NCI-H526 (cell line): ENCODE measurements at regions not wholly inside any gene's neighbourhood (a gene's known extent, or its start where the extent isn't known, plus 50 kb on each side); places are given as distances from the start of the nearest gene placed in this dataset.

ENCODE experiments used
- DNase-seq, 2 experiments: peaks; one replicate each; lab custom pipeline; 2025; lab: John Stamatoyannopoulos, UW

- DNase-seq: no peak
Observed at GRCh38 chr1:172887162-172887561, 163.6 kb downstream of the TNFSF18 start.

- no peak for DNase-seq
Observed at GRCh38 chr1:172893146-172893841, 157.4 kb downstream of the TNFSF18 start.

GRCh38 chr1:172894349-172895049 is 156.2 kb downstream of the TNFSF18 start:
- DNase-seq: no peak

- DNase-seq: peak in 1 of 2 experiments; percentile 24
Observed at GRCh38 chr1:172895050-172895460, 155.7 kb downstream of the TNFSF18 start.

DNA sequence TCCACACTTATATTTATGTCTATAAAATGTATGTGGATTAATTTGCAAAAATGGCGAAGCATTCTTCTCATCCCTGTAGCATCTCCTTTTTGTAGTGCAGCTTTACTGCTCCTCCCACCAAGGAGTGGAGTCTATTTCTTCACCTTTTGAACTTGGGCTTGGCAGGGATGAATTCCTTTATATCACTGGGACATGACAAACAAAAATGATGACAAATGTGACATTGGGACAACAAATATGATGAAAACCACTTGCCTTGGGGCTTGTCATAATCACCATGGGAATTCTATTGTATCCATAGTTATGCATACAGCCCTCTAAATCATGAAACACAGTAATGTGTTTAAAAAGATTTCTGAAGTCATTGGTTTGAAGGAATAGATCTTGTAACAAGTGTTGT is 155.0 kb downstream of the TNFSF18 start:
- no peak for DNase-seq

DNA sequence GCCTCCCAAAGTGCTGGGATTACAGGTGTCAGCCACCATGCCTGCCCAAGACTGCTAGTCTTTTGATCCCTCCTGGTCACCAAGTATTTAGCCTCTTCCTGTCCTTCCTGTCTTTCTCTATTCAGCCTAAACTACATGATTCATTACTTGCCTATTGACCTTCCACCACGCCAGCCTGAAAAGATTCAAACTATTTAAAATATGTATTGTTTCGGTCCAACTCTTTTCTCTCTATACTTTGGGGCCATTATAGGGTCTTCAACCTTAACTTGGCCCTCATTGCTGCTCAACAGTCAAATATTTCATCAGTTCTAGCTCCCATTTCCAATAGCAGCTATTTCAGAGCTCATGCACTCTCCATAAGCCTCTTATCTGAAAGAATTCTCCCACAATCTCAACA is 153.0 kb downstream of the TNFSF18 start:
- DNase-seq: no peak

GRCh38 chr1:172898866-172899265 is 151.9 kb downstream of the TNFSF18 start:
- DNase-seq: no peak

- DNase-seq: no peak
Observed at GRCh38 chr1:172900376-172900997, 150.3 kb downstream of the TNFSF18 start.

DNA sequence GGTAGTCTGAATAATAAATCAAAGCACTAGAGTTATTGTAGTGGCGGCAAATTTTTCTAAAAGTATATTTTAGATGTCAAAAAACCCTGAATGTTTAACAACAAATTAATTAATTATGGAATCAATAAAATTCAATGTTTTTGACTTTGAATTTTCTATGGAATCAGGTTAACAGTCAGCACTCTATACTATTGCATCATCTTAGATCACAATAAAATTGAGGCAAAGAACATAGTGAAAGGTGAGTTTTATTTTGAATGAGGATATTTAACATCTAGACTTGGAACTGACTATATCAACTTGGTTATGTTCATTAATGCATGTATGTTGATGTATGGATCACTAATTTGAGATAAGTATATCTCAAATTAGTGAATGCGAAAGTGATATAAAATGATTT is 148.5 kb downstream of the TNFSF18 start:
- DNase-seq: no peak

DNA sequence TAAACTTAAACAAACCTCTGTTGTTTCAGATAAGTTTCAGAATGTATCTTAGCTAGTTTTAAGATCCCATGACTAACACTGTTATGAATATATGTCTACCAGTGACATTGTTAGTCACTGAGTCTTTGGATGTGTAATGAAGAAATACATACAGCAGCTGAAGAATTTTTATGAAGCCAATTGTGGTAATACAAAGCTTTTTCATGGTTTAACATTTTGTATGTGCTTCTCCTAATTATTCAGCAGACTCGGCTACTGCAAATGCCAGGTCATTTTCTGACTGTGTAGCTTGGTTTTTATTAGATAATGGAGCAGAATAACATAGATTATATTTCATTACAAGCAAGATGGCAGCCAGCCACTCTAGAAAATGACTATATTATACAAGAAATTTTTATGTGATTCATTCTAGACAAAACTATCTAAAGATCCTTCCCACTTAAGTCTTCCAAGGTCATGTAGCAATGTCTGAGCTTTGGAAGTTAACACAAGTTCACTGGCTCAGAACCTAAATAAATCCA is 147.8 kb downstream of the TNFSF18 start:
- no peak for DNase-seq

DNA sequence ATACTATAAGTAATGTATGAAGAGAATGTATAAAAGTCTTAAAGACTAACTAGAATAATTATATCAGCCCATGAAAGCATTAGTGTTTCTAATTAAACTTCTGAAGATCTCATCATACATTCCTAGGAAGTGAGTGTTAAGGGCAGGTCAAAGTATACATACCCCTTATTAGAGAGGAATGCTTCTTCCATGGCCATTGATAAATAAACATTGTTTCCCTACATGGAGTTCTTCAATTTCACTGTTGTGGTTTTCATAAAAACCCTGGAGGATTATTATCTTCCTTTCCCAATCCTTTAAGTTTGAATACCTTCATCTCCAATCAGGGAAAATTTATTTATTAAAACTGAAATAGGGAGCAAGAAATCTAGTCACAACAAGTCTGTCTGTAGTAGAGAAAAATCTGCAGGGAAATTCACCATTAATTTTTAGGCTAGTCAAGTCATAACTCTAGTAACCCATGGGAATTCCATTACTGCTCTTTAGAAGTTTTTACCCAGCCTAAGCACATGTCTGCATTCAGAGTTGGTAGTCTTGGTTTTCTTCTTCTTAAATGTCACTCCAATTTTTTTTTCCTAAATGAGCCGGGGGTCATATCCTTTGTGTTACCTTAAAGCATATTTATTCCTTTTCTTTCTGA is 147.0 kb downstream of the TNFSF18 start:
- DNase-seq: no peak

DNA sequence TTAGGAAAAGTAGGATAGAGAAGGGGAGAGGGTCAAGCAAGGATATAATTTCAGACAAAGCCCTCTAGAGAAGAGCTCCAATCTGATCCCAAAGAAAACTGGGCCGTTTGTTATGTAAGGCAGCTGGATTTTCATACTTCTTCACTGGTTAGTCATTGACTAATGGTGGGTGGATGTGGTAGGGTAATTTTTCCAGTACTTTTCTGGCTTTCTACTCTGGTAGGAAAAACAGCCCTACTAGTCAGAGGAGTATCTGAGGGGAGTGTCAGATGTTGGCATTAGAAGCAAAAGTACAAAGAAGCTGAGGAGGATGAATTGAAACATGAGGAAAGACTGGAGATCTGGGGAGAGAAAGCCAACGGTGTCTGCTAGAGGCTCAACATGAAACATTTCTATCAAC is 145.3 kb downstream of the TNFSF18 start:
- no peak for DNase-seq

- DNase-seq: no peak
Observed at GRCh38 chr1:172906778-172907592, 143.8 kb downstream of the TNFSF18 start.

DNA sequence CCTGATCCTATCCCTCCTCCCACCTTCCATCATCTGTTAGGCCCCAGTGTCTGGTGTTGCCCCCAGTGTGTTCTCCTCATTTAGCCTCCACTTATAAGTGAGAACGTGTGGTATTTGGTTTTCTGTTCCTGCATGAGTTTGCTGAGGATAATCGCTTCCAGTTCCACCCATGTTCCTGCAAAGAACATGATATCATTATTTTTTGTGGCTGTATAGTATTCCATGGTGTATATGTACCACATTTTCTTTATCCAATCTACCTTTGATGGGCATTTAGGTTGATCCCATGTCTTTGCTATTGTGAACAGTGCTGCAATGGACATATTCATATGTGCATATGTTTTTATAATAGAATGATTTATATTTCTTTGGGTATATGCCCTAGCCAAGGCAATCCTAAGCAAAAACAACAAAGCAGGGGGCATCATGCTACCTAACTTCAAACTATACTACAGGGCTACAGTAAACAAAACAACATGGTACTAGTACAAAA is 142.9 kb downstream of the TNFSF18 start:
- no peak for DNase-seq

DNA sequence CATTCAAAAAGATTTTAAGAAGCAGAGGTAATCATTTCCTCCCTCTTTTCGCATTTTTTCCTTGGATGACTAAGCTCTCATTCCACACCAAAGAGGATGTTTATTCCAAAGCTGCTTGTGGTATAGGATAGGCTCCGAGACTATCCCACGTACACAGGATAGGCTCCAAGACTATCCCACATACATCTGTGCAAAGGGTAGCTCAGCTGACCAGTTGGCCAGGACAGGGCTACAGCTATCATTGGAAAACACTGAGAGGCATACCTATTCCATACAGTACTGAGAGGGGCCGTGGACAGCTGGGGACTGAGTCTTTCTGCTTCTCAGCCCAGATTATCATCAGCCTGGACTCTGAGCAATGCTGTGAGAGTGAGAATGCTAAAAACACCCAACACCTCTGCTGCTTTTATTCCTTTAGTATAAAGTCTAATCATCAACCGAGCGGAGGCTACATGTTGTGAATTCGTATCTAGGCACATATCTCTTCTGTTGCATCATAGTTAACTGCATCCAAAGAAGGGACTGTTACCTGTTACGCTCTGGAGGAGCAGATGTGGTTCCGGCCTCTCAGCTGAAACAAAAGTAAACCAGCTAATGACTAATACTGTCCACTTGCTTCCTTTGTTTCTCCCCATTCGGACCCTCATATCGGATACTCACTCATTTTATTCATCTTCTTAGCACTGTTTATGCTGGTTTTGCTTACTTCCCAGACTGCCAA is 141.0 kb downstream of the TNFSF18 start:
- no peak for DNase-seq

DNA sequence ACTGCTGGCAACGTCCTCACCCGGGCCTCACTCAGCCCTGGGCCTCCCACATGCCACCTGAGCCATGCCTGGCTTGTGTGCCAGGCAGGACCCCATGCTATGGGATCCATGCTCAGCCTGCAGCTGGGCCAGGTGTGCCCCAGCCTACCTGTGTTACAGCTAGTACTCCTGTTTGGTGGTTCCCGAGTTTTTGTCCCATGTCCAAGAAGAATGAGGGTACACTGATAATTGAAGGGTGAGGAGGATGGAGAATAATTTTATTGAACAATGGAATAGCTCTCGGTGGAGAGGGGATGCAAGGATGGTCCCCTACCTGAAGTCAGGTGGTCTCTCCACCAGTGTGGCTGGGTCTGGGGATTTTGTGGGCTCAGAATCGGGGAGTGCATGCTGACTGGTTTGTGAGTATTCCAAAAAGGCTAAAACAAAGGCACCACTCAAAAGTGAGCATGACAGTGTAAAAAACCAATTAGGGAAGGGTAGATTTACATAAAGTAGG is 137.9 kb downstream of the TNFSF18 start:
- no peak for DNase-seq

DNA sequence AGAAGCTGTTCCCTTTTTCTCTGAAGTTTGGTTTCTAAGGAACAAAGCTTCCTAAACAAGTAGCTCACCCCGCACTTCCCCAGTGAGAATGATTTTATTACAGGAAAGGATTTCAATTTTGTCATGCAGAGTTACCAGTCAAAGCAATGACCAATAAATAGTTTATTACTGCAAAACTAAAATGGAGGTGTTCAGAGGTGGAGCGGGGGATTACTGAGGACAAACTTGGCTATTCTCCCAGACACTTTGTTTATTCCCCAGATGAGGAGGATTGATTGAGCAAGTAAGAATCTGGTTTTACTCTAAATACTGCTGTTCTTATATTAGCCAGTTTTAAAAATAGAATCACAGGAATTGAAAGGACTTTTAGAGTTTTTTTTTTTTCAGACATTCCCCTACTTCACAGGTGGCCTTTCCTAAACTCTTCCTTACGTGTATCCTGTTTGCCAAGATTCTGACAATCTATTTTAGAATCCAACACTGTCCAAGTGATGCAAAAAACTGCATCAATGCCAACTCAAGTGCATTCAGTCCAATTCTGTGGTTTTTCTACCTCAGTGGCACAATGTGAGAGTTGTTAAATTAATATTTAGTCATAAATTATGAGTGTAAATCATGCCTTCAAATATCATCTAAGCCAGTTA is 136.1 kb downstream of the TNFSF18 start:
- DNase-seq: no peak

- no peak for DNase-seq
Observed at GRCh38 chr1:172915271-172915670, 135.5 kb downstream of the TNFSF18 start.

DNA sequence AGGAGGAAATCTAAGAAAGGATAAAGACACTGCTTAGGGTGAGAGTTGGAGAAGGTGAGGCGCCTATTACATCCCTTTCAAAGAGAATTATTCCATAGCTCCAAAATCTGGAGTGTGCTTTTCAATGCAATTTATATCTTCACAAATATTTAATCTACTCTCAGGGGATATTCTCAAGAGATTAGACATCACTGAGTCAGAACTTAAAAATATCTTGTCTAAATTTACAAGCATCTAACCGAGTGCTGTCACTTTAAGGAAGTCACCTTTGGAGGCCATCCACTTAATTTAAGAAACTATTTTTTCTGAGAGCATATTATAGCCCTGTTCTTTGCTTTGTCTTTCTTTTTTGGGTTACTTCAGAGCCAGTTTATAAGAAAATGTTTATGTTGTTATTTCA is 134.6 kb downstream of the TNFSF18 start:
- no peak for DNase-seq

DNA sequence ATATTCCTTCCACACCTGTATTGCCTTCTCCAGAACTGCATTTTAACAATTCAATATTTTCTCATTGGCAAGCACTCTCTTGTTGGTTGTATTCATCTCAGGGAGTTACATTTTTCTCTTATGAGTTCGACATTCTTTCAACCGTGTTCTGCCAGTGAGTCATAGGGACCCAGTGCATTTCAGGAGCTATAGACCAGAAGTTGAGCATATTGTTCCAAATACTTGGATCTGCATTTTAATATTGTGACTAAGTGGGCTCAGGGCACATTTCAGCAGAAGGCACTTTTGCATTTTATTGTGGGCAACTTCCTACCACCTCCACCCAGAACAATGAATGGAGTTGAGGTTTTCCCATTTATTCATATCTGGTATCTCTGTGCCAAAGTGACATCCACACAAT is 132.8 kb downstream of the TNFSF18 start:
- DNase-seq: no peak
